DOHH2 (cell line): ENCODE measurements at regions not wholly inside any gene's neighbourhood (a gene's known extent, or its start where the extent isn't known, plus 50 kb on each side); places are given as distances from the start of the nearest gene placed in this dataset.

Experiments used
- CTCF ChIP-seq: fragments of 200-600 bp; sonication (generic); IDR thresholded peaks from one replicate; pipeline ENCODE4 v1.5.1; 2014; ENCODE audit warnings: antibody characterized with exemption, mild to moderate bottlenecking, low read depth, low read length; ENCODE audit not compliant: poor library complexity, severe bottlenecking
- EZH2phosphoT487 ChIP-seq: fragments of 200-600 bp; sonication (generic); IDR thresholded peaks from 2 replicates; pipeline ENCODE4 v1.6.1; 2017; ENCODE audit warnings: borderline replicate concordance, mild to moderate bottlenecking, antibody characterized with exemption, low read length, moderate library complexity, mixed read lengths

GRCh38 chr1:58338081-58338480, 208.4 kb downstream of the OMA1 start:
- no peak for TF ChIP-seq CTCF
- no peak for TF ChIP-seq EZH2phosphoT487
